GM12873 (cell line): ENCODE measurements at regions not wholly inside any gene's neighbourhood (a gene's known extent, or its start where the extent isn't known, plus 50 kb on each side); places are given as distances from the start of the nearest gene placed in this dataset.

Source experiments
- TF ChIP-seq, protein P1 (sequence below): IDR thresholded peaks from 2 replicates; pipeline ENCODE4 v1.5.1; 2012; ENCODE audit warnings: low read depth, mild to moderate bottlenecking, moderate library complexity, low read length, control low read depth; ENCODE audit not compliant: insufficient read depth; ENCODE audit errors: missing control alignments

GRCh38 chr15:99440551-99441443, 125.0 kb upstream of the MEF2A start:
- TF ChIP-seq, protein P1, sequence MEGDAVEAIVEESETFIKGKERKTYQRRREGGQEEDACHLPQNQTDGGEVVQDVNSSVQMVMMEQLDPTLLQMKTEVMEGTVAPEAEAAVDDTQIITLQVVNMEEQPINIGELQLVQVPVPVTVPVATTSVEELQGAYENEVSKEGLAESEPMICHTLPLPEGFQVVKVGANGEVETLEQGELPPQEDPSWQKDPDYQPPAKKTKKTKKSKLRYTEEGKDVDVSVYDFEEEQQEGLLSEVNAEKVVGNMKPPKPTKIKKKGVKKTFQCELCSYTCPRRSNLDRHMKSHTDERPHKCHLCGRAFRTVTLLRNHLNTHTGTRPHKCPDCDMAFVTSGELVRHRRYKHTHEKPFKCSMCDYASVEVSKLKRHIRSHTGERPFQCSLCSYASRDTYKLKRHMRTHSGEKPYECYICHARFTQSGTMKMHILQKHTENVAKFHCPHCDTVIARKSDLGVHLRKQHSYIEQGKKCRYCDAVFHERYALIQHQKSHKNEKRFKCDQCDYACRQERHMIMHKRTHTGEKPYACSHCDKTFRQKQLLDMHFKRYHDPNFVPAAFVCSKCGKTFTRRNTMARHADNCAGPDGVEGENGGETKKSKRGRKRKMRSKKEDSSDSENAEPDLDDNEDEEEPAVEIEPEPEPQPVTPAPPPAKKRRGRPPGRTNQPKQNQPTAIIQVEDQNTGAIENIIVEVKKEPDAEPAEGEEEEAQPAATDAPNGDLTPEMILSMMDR, result no peak

DNA sequence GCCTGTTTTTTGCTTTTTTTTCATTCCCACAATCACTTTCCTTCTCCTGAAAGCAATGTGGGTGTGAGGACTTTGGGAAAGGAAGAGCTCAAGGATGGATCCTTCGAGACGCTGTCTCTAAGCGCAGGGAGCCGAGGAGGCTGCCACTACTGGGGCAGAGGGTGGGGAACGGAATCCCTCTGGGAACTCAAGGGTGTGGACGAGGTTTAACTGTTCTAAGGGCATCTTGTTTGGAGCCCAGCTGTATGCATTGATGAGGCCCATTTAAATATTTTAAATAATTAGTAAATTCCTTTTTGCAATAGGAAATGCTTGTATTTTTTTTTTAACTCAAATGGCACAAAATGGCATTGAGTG, 124.4 kb upstream of the MEF2A start:
- TF ChIP-seq, protein P1, result no peak

GRCh38 chr15:99441871-99442251, 123.9 kb upstream of the MEF2A start:
- TF ChIP-seq, protein P1, result no peak

- TF ChIP-seq, protein P1, result no peak
Measured at GRCh38 chr15:99442252-99442897, 123.4 kb upstream of the MEF2A start.

GRCh38 chr15:99443056-99443756, 122.6 kb upstream of the MEF2A start:
- TF ChIP-seq, protein P1, result no peak

DNA sequence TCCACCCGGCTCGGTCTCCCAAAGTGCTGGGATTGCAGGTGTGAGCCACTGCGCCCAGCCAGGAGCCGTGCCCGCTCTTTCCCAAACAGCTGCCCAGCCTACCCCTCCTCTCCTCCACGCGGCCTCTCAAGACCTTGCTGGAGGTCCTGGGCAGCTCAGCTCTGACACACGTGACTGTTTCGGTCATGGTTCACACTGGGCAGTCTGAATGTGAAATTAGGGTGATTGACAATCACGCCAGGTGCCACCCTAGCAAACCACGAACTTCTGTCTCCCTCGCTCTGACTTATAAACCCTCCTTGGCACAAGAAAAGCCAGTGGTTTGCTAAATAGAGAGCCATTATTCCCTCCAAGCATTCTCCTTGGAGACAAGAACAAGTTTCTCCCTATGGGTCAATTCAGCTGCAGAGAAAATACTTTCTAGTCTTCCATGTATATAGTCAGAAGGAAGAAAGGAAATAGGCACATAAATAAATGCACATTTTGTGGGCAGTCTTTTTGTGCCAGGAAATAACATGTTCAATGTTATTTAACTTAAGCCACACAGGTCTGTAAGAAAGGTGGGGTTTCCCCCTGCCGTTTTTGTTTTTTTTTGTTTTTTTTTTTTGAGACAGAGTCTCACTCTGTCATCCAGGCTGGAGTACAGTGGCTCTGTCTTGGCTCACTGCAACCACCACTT, 121.9 kb upstream of the MEF2A start:
- TF ChIP-seq, protein P1, result no peak
